Epithelial cell of esophagus (primary cell): ENCODE measurements at regions not wholly inside any gene's neighbourhood (a gene's known extent, or its start where the extent isn't known, plus 50 kb on each side); places are given as distances from the start of the nearest gene placed in this dataset.

ENCODE experiments used
- DNase-seq: peaks from one replicate; pipeline ENCODE4 v3.0.0; 2010; ENCODE audit warnings: low read depth
- H3K4me3 ChIP-seq: 2 replicates; pipeline ENCODE4 v1.5.1; 2011; ENCODE audit warnings: mild to moderate bottlenecking, low read length, control low read depth
- CTCF ChIP-seq: IDR thresholded peaks from 2 replicates; pipeline ENCODE4 v1.5.1; 2011; ENCODE audit warnings: low read depth, mild to moderate bottlenecking, low read length, control low read depth, inconsistent platforms; ENCODE audit not compliant: insufficient read depth; ENCODE audit errors: missing control alignments

GRCh38 chr13:26895081-26895807 lies 134.7 kb upstream of the GPR12 start:
- H3K4me3 ChIP-seq, result no peak overlapping the region
- DNase-seq, result no peak
- no peak for TF ChIP-seq CTCF

GRCh38 chr13:26888632-26889031 lies 128.0 kb upstream of the GPR12 start:
- H3K4me3 ChIP-seq, result no peak overlapping the region
- no peak for TF ChIP-seq CTCF
- no peak for DNase-seq

GRCh38 chr13:26887594-26887993 lies 127.0 kb upstream of the GPR12 start:
- DNase-seq, result no peak
- TF ChIP-seq CTCF, result no peak
- H3K4me3 ChIP-seq, result no peak overlapping the region

GRCh38 chr13:26883613-26884257 lies 123.1 kb upstream of the GPR12 start:
- TF ChIP-seq CTCF, result no peak
- no peak for DNase-seq
- H3K4me3 ChIP-seq, result no peak overlapping the region

GRCh38 chr13:26882731-26883130 lies 122.1 kb upstream of the GPR12 start:
- H3K4me3 ChIP-seq, result no peak overlapping the region
- TF ChIP-seq CTCF, result no peak
- DNase-seq, result no peak

GRCh38 chr13:26881154-26881553 lies 120.6 kb upstream of the GPR12 start:
- DNase-seq, result peak; percentile 11
- TF ChIP-seq CTCF, result no peak
- H3K4me3 ChIP-seq, result no peak overlapping the region

- no peak for TF ChIP-seq CTCF
- H3K4me3 ChIP-seq, result no peak overlapping the region
- no peak for DNase-seq
Observed at GRCh38 chr13:26880735-26881134, 120.1 kb upstream of the GPR12 start.
